ENCODE measurements at regions not wholly inside any gene's neighbourhood (a gene's known extent, or its start where the extent isn't known, plus 50 kb on each side); places are given as distances from the start of the nearest gene placed in this dataset.
"Not testable (repeated sequence)": the region's sequence is repeated elsewhere in the genome, so short reads cannot be mapped to it uniquely, and the experiment has no call there.

GRCh38 chr3:81884791-81885190 lies 123.3 kb upstream of the GBE1 start:
- no peak overlapping the region for H3K4me3 ChIP-seq (ENCODE audit: low read length)
- DNase-seq (ENCODE audit: low read depth, low spot score): no peak

- no peak overlapping the region for H3K4me3 ChIP-seq (ENCODE audit: low read length)
- DNase-seq (ENCODE audit: low read depth, low spot score): no peak
These were observed 115.4 kb upstream of the GBE1 start for GRCh38 chr3:81876826-81877225.

- DNase-seq (ENCODE audit: low read depth, low spot score): no peak
- H3K4me3 ChIP-seq (ENCODE audit: low read length): no peak overlapping the region
These were observed 113.3 kb upstream of the GBE1 start for GRCh38 chr3:81874738-81875137.

GRCh38 chr3:81872566-81872965 lies 111.1 kb upstream of the GBE1 start:
- H3K4me3 ChIP-seq (ENCODE audit: low read length): no peak overlapping the region
- DNase-seq (ENCODE audit: low read depth, low spot score): no peak

GRCh38 chr3:81871358-81872155 lies 110.1 kb upstream of the GBE1 start:
- H3K4me3 ChIP-seq (ENCODE audit: low read length): no peak overlapping the region
- DNase-seq (ENCODE audit: low read depth, low spot score): no peak

GRCh38 chr3:81869382-81869781 lies 107.9 kb upstream of the GBE1 start:
- DNase-seq (ENCODE audit: low read depth, low spot score): no peak
- H3K4me3 ChIP-seq (ENCODE audit: low read length): no peak overlapping the region

- DNase-seq (ENCODE audit: low read depth, low spot score): no peak
- no peak overlapping the region for H3K4me3 ChIP-seq (ENCODE audit: low read length)
These were observed 107.2 kb upstream of the GBE1 start for GRCh38 chr3:81868597-81868996.

GRCh38 chr3:81867875-81868274 lies 106.4 kb upstream of the GBE1 start:
- no peak for DNase-seq (ENCODE audit: low read depth, low spot score)
- no peak overlapping the region for H3K4me3 ChIP-seq (ENCODE audit: low read length)

GRCh38 chr3:81865164-81865563 lies 103.7 kb upstream of the GBE1 start:
- H3K4me3 ChIP-seq (ENCODE audit: low read length); DNase-seq (ENCODE audit: low read depth, low spot score): not testable (repeated sequence)

- no peak overlapping the region for H3K4me3 ChIP-seq (ENCODE audit: low read length)
- no peak for DNase-seq (ENCODE audit: low read depth, low spot score)
These were observed 102.8 kb upstream of the GBE1 start for GRCh38 chr3:81864272-81864671.

GRCh38 chr3:81863756-81864155 lies 102.3 kb upstream of the GBE1 start:
- H3K4me3 ChIP-seq (ENCODE audit: low read length): no peak overlapping the region
- DNase-seq (ENCODE audit: low read depth, low spot score): no peak

GRCh38 chr3:81861593-81861992 lies 100.1 kb upstream of the GBE1 start:
- no peak for DNase-seq (ENCODE audit: low read depth, low spot score)
- H3K4me3 ChIP-seq (ENCODE audit: low read length): no peak overlapping the region

GRCh38 chr3:81859524-81859923 lies 98.1 kb upstream of the GBE1 start:
- no peak for DNase-seq (ENCODE audit: low read depth, low spot score)
- no peak overlapping the region for H3K4me3 ChIP-seq (ENCODE audit: low read length)

GRCh38 chr3:81853431-81853830 lies 92.0 kb upstream of the GBE1 start:
- no peak for DNase-seq (ENCODE audit: low read depth, low spot score)
- no peak overlapping the region for H3K4me3 ChIP-seq (ENCODE audit: low read length)

GRCh38 chr3:81851176-81851575 lies 89.7 kb upstream of the GBE1 start:
- no peak for DNase-seq (ENCODE audit: low read depth, low spot score)
- H3K4me3 ChIP-seq (ENCODE audit: low read length): no peak overlapping the region

- no peak overlapping the region for H3K4me3 ChIP-seq (ENCODE audit: low read length)
- DNase-seq (ENCODE audit: low read depth, low spot score): no peak
These were observed 85.5 kb upstream of the GBE1 start for GRCh38 chr3:81846988-81847387.

- no peak overlapping the region for H3K4me3 ChIP-seq (ENCODE audit: low read length)
- no peak for DNase-seq (ENCODE audit: low read depth, low spot score)
These were observed 80.1 kb upstream of the GBE1 start for GRCh38 chr3:81841540-81841939.

GRCh38 chr3:81839504-81840094 lies 78.2 kb upstream of the GBE1 start:
- DNase-seq (ENCODE audit: low read depth, low spot score): no peak
- no peak overlapping the region for H3K4me3 ChIP-seq (ENCODE audit: low read length)

GRCh38 chr3:81838457-81838856 lies 77.0 kb upstream of the GBE1 start:
- DNase-seq (ENCODE audit: low read depth, low spot score): no peak
- no peak overlapping the region for H3K4me3 ChIP-seq (ENCODE audit: low read length)

- no peak for DNase-seq (ENCODE audit: low read depth, low spot score)
These were observed 75.7 kb upstream of the GBE1 start for GRCh38 chr3:81837071-81837593.

GRCh38 chr3:81829937-81830336 lies 68.5 kb upstream of the GBE1 start:
- DNase-seq (ENCODE audit: low read depth, low spot score): no peak
- H3K4me3 ChIP-seq (ENCODE audit: low read length): no peak overlapping the region

More at GRCh38 chr3:81837071-81837593, 75.7 kb upstream of the GBE1 start:
- H3K4me3 ChIP-seq (ENCODE audit: low read length): no peak overlapping the region
